Lung (tissue), 11 donors: ENCODE measurements at regions not wholly inside any gene's neighbourhood (a gene's known extent, or its start where the extent isn't known, plus 50 kb on each side); places are given as distances from the start of the nearest gene placed in this dataset.

ENCODE experiments used
- ATAC-seq: fragments of 200-7000 bp; cut with Tn5 transposase; one replicate; pipeline ENCODE4 v1.9.1; 2020; ENCODE audit warnings: moderate number of reproducible peaks; ENCODE audit not compliant: insufficient read depth, low FRiP score
- DNase-seq, 3 donors: peaks; one replicate each; pipeline ENCODE4 v3.0.0-alpha.2; 2013 to 2017
- H3K27ac ChIP-seq, 2 donors: one replicate each; pipeline ENCODE4 v1.5.1; 2013; ENCODE audit warnings: mild to moderate bottlenecking in 2 of 2, moderate library complexity in 2 of 2, control low read depth in 1 of 2, inconsistent platforms in 1 of 2, low read depth in 1 of 2, low read length in 1 of 2
- H3K27me3 ChIP-seq, 3 donors: one replicate each; pipeline ENCODE4 v1.5.1; 2013; ENCODE audit warnings: low read length in 2 of 3; ENCODE audit not compliant: control insufficient read depth in 3 of 3, insufficient read depth in 3 of 3
- H3K36me3 ChIP-seq, 4 donors: one replicate each; pipeline ENCODE4 v1.5.1; 2013; ENCODE audit warnings: low read length in 4 of 4, mild to moderate bottlenecking in 1 of 4, moderate library complexity in 1 of 4; ENCODE audit not compliant: control insufficient read depth in 4 of 4, insufficient read depth in 4 of 4
- H3K4me1 ChIP-seq, 5 donors: one replicate each; pipeline ENCODE4 v1.5.1; 2013; ENCODE audit warnings: low read length in 5 of 5, mild to moderate bottlenecking in 2 of 5, moderate library complexity in 1 of 5; ENCODE audit not compliant: control insufficient read depth in 5 of 5, insufficient read depth in 5 of 5
- H3K4me3 ChIP-seq: one replicate; pipeline ENCODE4 v1.5.1; 2013; ENCODE audit warnings: mild to moderate bottlenecking, control low read depth, moderate library complexity
- H3K9ac ChIP-seq, 2 donors: one replicate each; pipeline ENCODE4 v1.5.1; 2013; ENCODE audit warnings: low read length in 2 of 2, control low read depth in 1 of 2; ENCODE audit not compliant: insufficient read depth in 1 of 2
- H3K9me3 ChIP-seq, 4 donors: one replicate each; pipeline ENCODE4 v1.5.1; 2013; ENCODE audit warnings: low read length in 3 of 4, mild to moderate bottlenecking in 1 of 4, moderate library complexity in 1 of 4; ENCODE audit not compliant: control insufficient read depth in 4 of 4, insufficient read depth in 3 of 4
- CTCF ChIP-seq: IDR thresholded peaks from 2 replicates; pipeline ENCODE4 v1.5.1; 2012; ENCODE audit warnings: mild to moderate bottlenecking; ENCODE audit errors: control extremely low read depth, extremely low read depth
- WGBS, 2 donors: extraction: QIAGEN DNeasy Blood & Tissue Kit; methylation state at CpG; one replicate each; pipeline ENCODE4 v1.1.7; 2013; 5-methylcytosine and 5-hydroxymethylcytosine counted together
- donor health status: control.
- donor health status: control.
- donor health status: Bipolar disorder and iron deficiency.
- donor health status: healthy.
- donor health status: DM: yes; HTN: yes; CAD: no.

GRCh38 chr5:67437905-67438845 lies 241.6 kb upstream of the CD180 start:
- peaks cover 0 to 7% (median 0%) of the 10 kb centered on the region in 5 donors for H3K4me1 ChIP-seq
- TF ChIP-seq CTCF, result no peak
- H3K27ac ChIP-seq, result no peak overlapping the region
- WGBS, 2 donors, result 44 to 66% methylated on average over 6 of the region's 6 CpGs
- no peak for ATAC-seq
- H3K4me3 ChIP-seq, result no peak overlapping the region
- H3K9me3 ChIP-seq, result no peaks in the 10 kb centered on the region
- DNase-seq, result peak in 2 of 3 donors; percentile 68 to 86
- H3K36me3 ChIP-seq, result no peaks in the 10 kb centered on the region
- H3K27me3 ChIP-seq, result no peaks in the 10 kb centered on the region
- no peak overlapping the region for H3K9ac ChIP-seq

DNA sequence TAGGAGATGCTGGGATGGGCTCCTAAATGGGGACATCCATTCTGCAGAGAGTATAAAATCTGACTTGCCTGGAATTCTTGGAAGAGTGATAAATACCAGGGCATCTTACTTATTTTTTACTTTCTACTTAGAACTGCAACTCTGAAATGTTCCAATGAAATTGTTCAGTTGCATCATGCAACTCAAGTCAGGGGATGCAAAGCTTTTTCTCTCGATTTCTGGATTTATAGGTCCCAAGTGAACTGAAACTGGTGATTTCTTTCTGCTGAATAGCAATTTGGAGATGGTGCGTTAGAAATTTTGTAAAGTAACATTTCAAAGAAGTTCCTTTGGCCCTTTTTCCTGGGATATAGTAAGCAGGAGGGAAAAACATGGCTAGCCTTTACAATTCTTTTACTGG lies 238.4 kb upstream of the CD180 start:
- H3K27me3 ChIP-seq, result no peaks in the 10 kb centered on the region
- no peak overlapping the region for H3K9ac ChIP-seq

DNA sequence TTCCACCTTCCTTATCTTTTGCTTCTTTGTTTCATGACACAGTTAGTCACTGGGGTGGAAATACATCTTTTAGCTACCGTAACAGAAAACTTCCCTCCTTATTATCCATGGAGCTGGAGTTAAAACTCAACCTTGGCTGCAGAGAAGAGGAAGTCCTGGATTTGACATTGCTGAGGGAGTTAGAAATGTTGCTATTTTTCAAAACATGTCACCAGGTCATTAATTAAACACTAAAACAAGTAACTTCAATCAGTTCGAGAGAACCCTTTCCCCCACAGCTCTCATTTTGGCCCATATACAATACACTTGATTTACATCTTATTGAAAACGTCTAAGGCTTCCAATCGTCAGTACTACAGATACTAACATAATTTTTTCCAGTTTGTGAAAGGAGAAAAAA lies 237.9 kb upstream of the CD180 start:
- H3K4me1 ChIP-seq, result peaks cover 0 to 7% (median 0%) of the 10 kb centered on the region in 5 donors
- ATAC-seq, result no peak
- 44 to 50% methylated on average over 4 of the region's 4 CpGs for WGBS, 2 donors
- no peaks in the 10 kb centered on the region for H3K27me3 ChIP-seq
- H3K36me3 ChIP-seq, result no peaks in the 10 kb centered on the region
- no peak for TF ChIP-seq CTCF
- no peak overlapping the region for H3K27ac ChIP-seq
- no peak overlapping the region for H3K4me3 ChIP-seq
- DNase-seq, result peak in 1 of 3 donors; percentile 27
- no peak overlapping the region for H3K9ac ChIP-seq
- H3K9me3 ChIP-seq, result no peaks in the 10 kb centered on the region

More for the DNA sequence above, 238.4 kb upstream of the CD180 start:
- peaks cover 0 to 7% (median 0%) of the 10 kb centered on the region in 5 donors for H3K4me1 ChIP-seq
- H3K36me3 ChIP-seq, result no peaks in the 10 kb centered on the region
- no peak for ATAC-seq
- DNase-seq, result no peak
- no peak overlapping the region for H3K4me3 ChIP-seq
- no peak for TF ChIP-seq CTCF
- H3K9me3 ChIP-seq, result no peaks in the 10 kb centered on the region
- WGBS, 2 donors, result 93 to 96% methylated on average over 2 of the region's 2 CpGs
- no peak overlapping the region for H3K27ac ChIP-seq
